GM21367 (cell line): ENCODE measurements at regions not wholly inside any gene's neighbourhood (a gene's known extent, or its start where the extent isn't known, plus 50 kb on each side); places are given as distances from the start of the nearest gene placed in this dataset.

Experiments used
- ATAC-seq: cut with Tn5 transposase; IDR thresholded peaks from one replicate; pipeline ENCODE4 v1.9.1; 2021; ENCODE audit not compliant: unreplicated experiment

- no peak for ATAC-seq
These were observed 669.4 kb upstream of the PKDCC start for GRCh38 chr2:41378420-41378819.

- no peak for ATAC-seq
These were observed 668.2 kb upstream of the PKDCC start for GRCh38 chr2:41379496-41380221.

GRCh38 chr2:41381701-41382100 is 666.1 kb upstream of the PKDCC start:
- ATAC-seq = no peak

GRCh38 chr2:41387519-41387918 is 660.3 kb upstream of the PKDCC start:
- no peak for ATAC-seq

- no peak for ATAC-seq
These were observed 654.2 kb upstream of the PKDCC start for GRCh38 chr2:41393621-41394020.

GRCh38 chr2:41394541-41394940 is 653.3 kb upstream of the PKDCC start:
- ATAC-seq = no peak

- ATAC-seq = no peak
These were observed 652.1 kb upstream of the PKDCC start for GRCh38 chr2:41395692-41396091.

GRCh38 chr2:41399437-41400087 is 648.3 kb upstream of the PKDCC start:
- ATAC-seq = no peak

- ATAC-seq = no peak
These were observed 647.6 kb upstream of the PKDCC start for GRCh38 chr2:41400088-41400665.

- no peak for ATAC-seq
These were observed 642.4 kb upstream of the PKDCC start for GRCh38 chr2:41405441-41405840.

- ATAC-seq = no peak
These were observed 638.5 kb upstream of the PKDCC start for GRCh38 chr2:41409328-41409727.

- no peak for ATAC-seq
These were observed 637.8 kb upstream of the PKDCC start for GRCh38 chr2:41410011-41410410.

GRCh38 chr2:41413813-41414485 is 633.9 kb upstream of the PKDCC start:
- ATAC-seq = no peak

- peak; percentile 72 for ATAC-seq
These were observed 633.2 kb upstream of the PKDCC start for GRCh38 chr2:41414486-41415230.

- no peak for ATAC-seq
These were observed 630.3 kb upstream of the PKDCC start for GRCh38 chr2:41417511-41417910.

- ATAC-seq = no peak
These were observed 627.6 kb upstream of the PKDCC start for GRCh38 chr2:41420219-41420618.

GRCh38 chr2:41420872-41421271 is 626.9 kb upstream of the PKDCC start:
- ATAC-seq = no peak

GRCh38 chr2:41431756-41432155 is 616.1 kb upstream of the PKDCC start:
- no peak for ATAC-seq

GRCh38 chr2:41432459-41432858 is 615.4 kb upstream of the PKDCC start:
- no peak for ATAC-seq

- no peak for ATAC-seq
These were observed 612.8 kb upstream of the PKDCC start for GRCh38 chr2:41434991-41435390.

GRCh38 chr2:41441958-41442357 is 605.9 kb upstream of the PKDCC start:
- no peak for ATAC-seq
